ENCODE measurements at regions not wholly inside any gene's neighbourhood (a gene's known extent, or its start where the extent isn't known, plus 50 kb on each side); places are given as distances from the start of the nearest gene placed in this dataset.

- Histone ChIP-seq H2BK5ac (ENCODE audit: low read depth, low read length) (no peak overlapping the region), H4K8ac (ENCODE audit: extremely low read depth, insufficient read depth, low read length) (no peak overlapping the region), H4K20me1 (replicated peaks in 1 of 2; ENCODE audit: control insufficient read depth in 1 of 2, insufficient read depth in 2 of 2, low read length in 2 of 2) (no peaks in the 10 kb centered on the region), H3K9ac (replicated peaks in 1 of 4; ENCODE audit: extremely low read depth in 1 of 4, low read depth in 3 of 4, low read length in 3 of 4) (no peak overlapping the region), H3K4me3 (ENCODE audit: extremely low read depth in 1 of 4, insufficient read depth in 2 of 4, low read depth in 3 of 4, low read length in 4 of 4) (no peak overlapping the region), H2AK5ac (ENCODE audit: low read depth, low read length) (no peak overlapping the region), H3K36me3 (ENCODE audit: control insufficient read depth in 2 of 4, insufficient read depth in 4 of 4, low read length in 3 of 4) (no peaks in the 10 kb centered on the region), H2BK120ac (replicated peaks; ENCODE audit: low read depth, low read length) (no peak overlapping the region), H4K5ac (ENCODE audit: insufficient read length, low read depth, low read length) (no peak overlapping the region), H3K4me2 (ENCODE audit: insufficient read depth in 1 of 2, low read depth in 2 of 2, low read length in 2 of 2) (no peak overlapping the region), H3K23ac (ENCODE audit: insufficient read length) (no peak overlapping the region), H3K79me2 (ENCODE audit: control insufficient read depth in 1 of 2, insufficient read depth in 2 of 2, low read length in 2 of 2) (no peaks in the 10 kb centered on the region), H3K4ac (replicated peaks; ENCODE audit: insufficient read length, low read depth, low read length) (no peak overlapping the region), H3K4me1 (replicated peaks in 1 of 4; ENCODE audit: control insufficient read depth in 3 of 4, insufficient read depth in 4 of 4, low read length in 3 of 4) (no peaks in the 10 kb centered on the region), H2BK15ac (ENCODE audit: low read length) (no peak overlapping the region), H3K23me2 (ENCODE audit: low read depth, low read length) (0 out of 2 replicates have a peak, but pooled peaks cover 2% of the 10 kb centered on the region), H3K9me3 (ENCODE audit: insufficient read depth in 2 of 2, low read depth in 1 of 2, low read length in 1 of 2) (no peaks in the 10 kb centered on the region), H3K18ac (ENCODE audit: extremely low read depth, low read length) (no peak overlapping the region), H4K91ac (replicated peaks; ENCODE audit: insufficient read length, low read length) (no peak overlapping the region), H3K27ac (ENCODE audit: low read depth, low read length) (no peak overlapping the region), H3K79me1 (ENCODE audit: low read depth, low read length) (no peaks in the 10 kb centered on the region), H3K27me3 (replicated peaks in 1 of 4; ENCODE audit: control insufficient read depth in 3 of 4, extremely low read depth in 1 of 4, insufficient read depth in 3 of 4, low read length in 3 of 4) (no peaks in the 10 kb centered on the region; a peak in 1 of 7 replicates), H2AFZ (ENCODE audit: low read length) (no peak overlapping the region), H2BK12ac (ENCODE audit: low read depth, low read length) (no peak overlapping the region), H3K56ac (replicated peaks; ENCODE audit: insufficient read length, low read depth, low read length) (no peak overlapping the region), H3K14ac (ENCODE audit: insufficient read length) (no peak overlapping the region), H2BK20ac (ENCODE audit: low read length) (no peak overlapping the region)
- 92% methylated on average over 3 of the region's 3 CpGs; no CpG with 5 or more reads in 1 of the 2 experiments for WGBS, 2 experiments (ENCODE audit: extremely low coverage in 1 of 2, insufficient coverage in 1 of 2, insufficient read length in 1 of 2, insufficient replicate concordance in 2 of 2, low coverage in 1 of 2, low lambda C conversion rate in 2 of 2, missing lambda C conversion rate in 1 of 2)
- no peak for DNase-seq (ENCODE audit: low read depth in 1 of 2, low spot score in 2 of 2)
- FAIRE-seq, result no peak
- POLR2A ChIA-PET (ENCODE audit: partially characterized antibody), result interaction anchor here (1.2 kb wide), 1 partner anchor 11 kb away, joined by 3 read pairs; no protein-coding TSS in a partner anchor
- no peak for TF ChIP-seq EGR1 (IDR thresholded peaks at IDR 0.05; ENCODE audit: borderline replicate concordance, low read depth, low read length)
- TF ChIP-seq USF2 (IDR thresholded peaks at IDR 0.05; ENCODE audit: low read length), result no peak
- TF ChIP-seq RXRA (IDR thresholded peaks at IDR 0.05; ENCODE audit: insufficient read depth, low read depth, low read length), result no peak
- no peak for TF ChIP-seq ATF2 (IDR thresholded peaks at IDR 0.05; ENCODE audit: low read length)
- no peak for TF ChIP-seq SP4 (IDR thresholded peaks at IDR 0.05; ENCODE audit: low read length)
- CTCF ChIA-PET (ENCODE audit: partially characterized antibody), result interaction anchor here (0.8 kb wide), 1 partner anchor 24 kb away, joined by 3 read pairs; no protein-coding TSS in a partner anchor
These were observed 265.0 kb downstream of the OPA1 start for GRCh38 chr3:193857996-193858395.

Measured in H1 (cell line).